Breast epithelium (tissue), 4 donors: ENCODE measurements at regions not wholly inside any gene's neighbourhood (a gene's known extent, or its start where the extent isn't known, plus 50 kb on each side); places are given as distances from the start of the nearest gene placed in this dataset.

Source experiments
- DNase-seq, 2 donors: peaks; one replicate each; pipeline ENCODE4 v3.0.0-alpha.2; 2019; ENCODE audit warnings: low spot score in 2 of 2
- H3K27ac ChIP-seq, 2 donors: fragments of 200-600 bp; sonication (generic) in 1 of 2; one replicate each; pipeline ENCODE4 v1.5.1; 2016 to 2019; ENCODE audit warnings: mild to moderate bottlenecking in 1 of 2
- H3K27me3 ChIP-seq, 2 donors: fragments of 200-600 bp; sonication (generic) in 1 of 2; one replicate each; pipeline versions ENCODE4 v1.5.1 to v1.6.0; 2017 to 2019; ENCODE audit warnings: control low read depth in 1 of 2, mild to moderate bottlenecking in 1 of 2
- H3K36me3 ChIP-seq: fragments of 200-600 bp; one replicate; pipeline ENCODE4 v1.5.1; 2019
- H3K4me1 ChIP-seq, 2 donors: fragments of 200-600 bp; sonication (generic); one replicate each; pipeline ENCODE4 v1.5.1; 2016 to 2019; ENCODE audit warnings: control low read depth in 1 of 2
- H3K4me3 ChIP-seq, 3 donors: fragments of 200-600 bp; sonication (generic); 1 replicate in 2 of 3; 2 replicates in 1 of 3; pipeline ENCODE4 v1.5.1; 2016 to 2019; ENCODE audit warnings: mild to moderate bottlenecking in 3 of 3, moderate library complexity in 2 of 3
- H3K9me3 ChIP-seq, 2 donors: fragments of 200-600 bp; sonication (generic) in 1 of 2; one replicate each; pipeline ENCODE4 v1.5.1; 2016 to 2019; ENCODE audit warnings: control low read depth in 1 of 2
- POLR2A ChIP-seq: fragments of 450-650 bp; IDR thresholded peaks from one replicate; pipeline ENCODE4 v1.6.1; 2016; ENCODE audit warnings: antibody characterized with exemption, mild to moderate bottlenecking, moderate library complexity
- POLR2AphosphoS5 ChIP-seq, 3 donors: sonication (generic); formaldehyde crosslinking; IDR thresholded peaks; one replicate each; pipeline ENCODE4 v1.6.1; 2017; ENCODE audit warnings: antibody characterized with exemption in 3 of 3
- intact Hi-C: fragments of 100-400 bp; cut with DNase I; formaldehyde crosslinking; loops from one replicate; pipeline ENCODE4 v1.15.1; 2023; ENCODE audit warnings: low total_unique reads
- TF ChIP-seq, protein P1 (sequence below), 3 donors: fragments of 450-650 bp; IDR thresholded peaks; one replicate each; pipeline ENCODE4 v1.5.1; 2016 to 2017; ENCODE audit warnings: antibody characterized with exemption in 3 of 3, mild to moderate bottlenecking in 3 of 3, moderate library complexity in 3 of 3

DNA sequence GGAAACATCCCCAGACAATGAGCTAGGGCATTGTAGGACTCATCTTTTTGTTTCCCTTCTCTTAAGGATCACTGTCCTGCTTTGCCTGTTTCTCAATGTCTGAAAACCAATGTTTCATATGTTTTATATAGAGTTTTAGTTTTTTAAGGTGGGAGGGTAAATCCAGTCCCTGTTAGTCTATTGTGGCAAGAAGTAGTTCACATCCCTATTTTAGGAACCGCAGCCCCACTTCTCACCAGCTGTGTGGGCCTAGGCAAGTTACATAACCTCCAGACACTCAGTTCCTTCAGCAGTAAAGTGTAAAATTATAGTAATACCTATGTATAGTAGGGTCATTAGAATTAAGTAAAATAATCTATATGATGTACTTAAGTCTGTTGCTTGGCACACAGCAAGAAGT, 105.8 kb upstream of the WLS start:
- intact Hi-C loops = no loop called here
- TF ChIP-seq POLR2AphosphoS5 (IDR thresholded peaks at IDR 0.05) (no peak), POLR2A (no peak)
- TF ChIP-seq, protein P1, sequence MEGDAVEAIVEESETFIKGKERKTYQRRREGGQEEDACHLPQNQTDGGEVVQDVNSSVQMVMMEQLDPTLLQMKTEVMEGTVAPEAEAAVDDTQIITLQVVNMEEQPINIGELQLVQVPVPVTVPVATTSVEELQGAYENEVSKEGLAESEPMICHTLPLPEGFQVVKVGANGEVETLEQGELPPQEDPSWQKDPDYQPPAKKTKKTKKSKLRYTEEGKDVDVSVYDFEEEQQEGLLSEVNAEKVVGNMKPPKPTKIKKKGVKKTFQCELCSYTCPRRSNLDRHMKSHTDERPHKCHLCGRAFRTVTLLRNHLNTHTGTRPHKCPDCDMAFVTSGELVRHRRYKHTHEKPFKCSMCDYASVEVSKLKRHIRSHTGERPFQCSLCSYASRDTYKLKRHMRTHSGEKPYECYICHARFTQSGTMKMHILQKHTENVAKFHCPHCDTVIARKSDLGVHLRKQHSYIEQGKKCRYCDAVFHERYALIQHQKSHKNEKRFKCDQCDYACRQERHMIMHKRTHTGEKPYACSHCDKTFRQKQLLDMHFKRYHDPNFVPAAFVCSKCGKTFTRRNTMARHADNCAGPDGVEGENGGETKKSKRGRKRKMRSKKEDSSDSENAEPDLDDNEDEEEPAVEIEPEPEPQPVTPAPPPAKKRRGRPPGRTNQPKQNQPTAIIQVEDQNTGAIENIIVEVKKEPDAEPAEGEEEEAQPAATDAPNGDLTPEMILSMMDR (IDR thresholded peaks at IDR 0.05) = no peak
- Histone ChIP-seq H3K9me3 (no peaks in the 10 kb centered on the region), H3K36me3 (no peaks in the 10 kb centered on the region), H3K27me3 (no peaks in the 10 kb centered on the region), H3K27ac (no peak overlapping the region), H3K4me3 (no peak overlapping the region), H3K4me1 (no peaks in the 10 kb centered on the region)
- DNase-seq = no peak

- no peak for DNase-seq
- Histone ChIP-seq H3K36me3 (no peaks in the 10 kb centered on the region), H3K9me3 (no peaks in the 10 kb centered on the region), H3K4me3 (no peak overlapping the region), H3K27me3 (no peaks in the 10 kb centered on the region), H3K4me1 (no peaks in the 10 kb centered on the region), H3K27ac (no peak overlapping the region)
- intact Hi-C loops = no loop called here
- TF ChIP-seq POLR2AphosphoS5 (IDR thresholded peaks at IDR 0.05) (no peak), POLR2A (no peak)
- TF ChIP-seq, protein P1 (IDR thresholded peaks at IDR 0.05) = no peak
Measured at GRCh38 chr1:68332041-68332440, 99.7 kb upstream of the WLS start.

DNA sequence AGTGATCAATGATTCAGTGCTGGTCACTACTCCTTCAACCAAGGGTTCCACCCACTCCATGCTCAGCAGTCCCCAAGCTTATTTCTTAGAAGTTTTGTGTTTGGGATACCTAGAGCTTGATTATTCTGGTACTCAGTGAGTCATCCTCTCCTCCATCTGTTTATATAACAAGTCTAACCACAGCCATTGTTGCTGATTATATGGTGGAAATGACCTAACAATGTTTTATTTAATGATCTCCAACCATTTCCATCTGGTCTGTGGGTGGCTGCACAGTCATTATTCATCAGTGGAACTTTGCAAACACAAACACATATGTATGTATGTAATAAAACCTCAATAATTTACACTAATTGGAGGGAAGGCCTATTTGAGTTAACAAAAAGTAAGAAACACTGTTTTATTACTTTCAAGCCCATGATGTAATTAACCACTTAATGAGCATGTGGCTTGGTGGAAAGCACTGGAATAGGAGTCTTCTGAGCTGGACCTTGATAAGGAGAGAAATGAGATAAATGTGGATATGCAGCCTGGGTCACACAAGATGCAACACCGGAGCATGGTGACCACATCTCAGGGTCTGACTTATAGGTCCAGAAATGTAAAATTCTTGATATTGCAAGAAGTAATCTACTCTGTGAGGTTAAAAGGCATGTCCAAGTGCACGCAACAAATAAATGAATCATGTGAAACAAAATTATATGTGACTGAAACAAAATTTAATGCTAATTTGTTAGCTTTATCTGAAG, 99.0 kb upstream of the WLS start:
- H3K4me3 ChIP-seq = no peak overlapping the region
- intact Hi-C loops = no loop called here

GRCh38 chr1:68330391-68330790, 98.1 kb upstream of the WLS start:
- Histone ChIP-seq H3K4me1 (no peaks in the 10 kb centered on the region), H3K27ac (no peak overlapping the region), H3K9me3 (no peaks in the 10 kb centered on the region), H3K4me3 (no peak overlapping the region), H3K27me3 (no peaks in the 10 kb centered on the region), H3K36me3 (no peaks in the 10 kb centered on the region)
- intact Hi-C loops = no loop called here
- TF ChIP-seq, protein P1 (IDR thresholded peaks at IDR 0.05) = no peak
- no peak for TF ChIP-seq POLR2A
- TF ChIP-seq POLR2AphosphoS5 (IDR thresholded peaks at IDR 0.05) = no peak
- DNase-seq = no peak

More for the DNA sequence above, 99.0 kb upstream of the WLS start:
- H3K9me3 ChIP-seq = no peaks in the 10 kb centered on the region
- H3K36me3 ChIP-seq = no peaks in the 10 kb centered on the region
- DNase-seq = no peak
- H3K4me1 ChIP-seq = no peaks in the 10 kb centered on the region
- TF ChIP-seq POLR2AphosphoS5 (IDR thresholded peaks at IDR 0.05) = no peak
- no peak overlapping the region for H3K27ac ChIP-seq
- no peaks in the 10 kb centered on the region for H3K27me3 ChIP-seq

DNA sequence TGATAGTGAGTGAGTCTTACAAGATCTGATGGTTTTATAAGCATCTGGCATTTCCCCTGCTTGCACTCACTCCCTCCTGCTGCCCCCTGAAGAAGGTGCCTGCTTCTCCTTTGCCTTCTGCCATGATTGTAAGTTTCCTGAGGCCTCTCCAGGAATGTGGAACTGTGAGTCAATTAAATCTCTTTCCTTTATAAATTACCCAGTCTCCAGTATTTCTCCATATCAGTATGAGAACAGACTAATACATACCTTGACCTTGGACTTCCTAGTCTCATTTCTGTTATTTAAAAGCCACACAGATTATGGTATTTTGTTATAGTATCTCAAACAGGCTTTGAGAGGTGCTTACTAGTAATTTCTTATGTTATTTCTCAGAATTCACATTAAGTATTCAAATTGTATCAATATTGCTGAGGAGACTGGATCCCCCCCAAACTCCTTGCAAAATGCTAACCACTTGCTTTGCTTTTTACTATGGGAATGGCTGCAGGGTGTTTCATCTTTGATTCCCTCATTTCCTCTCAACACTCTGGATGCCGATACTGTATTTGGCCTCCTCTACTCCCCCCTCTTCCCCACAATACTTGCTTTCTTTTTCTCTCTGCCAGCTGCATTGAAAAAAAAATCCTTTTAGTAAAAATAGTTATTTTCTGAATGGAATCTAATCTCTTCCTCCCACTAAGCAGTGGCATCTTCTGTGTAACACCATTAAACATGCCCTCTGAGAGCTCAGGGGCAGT, 96.9 kb upstream of the WLS start:
- no peak overlapping the region for H3K27ac ChIP-seq
- intact Hi-C loops = no loop called here

More for the DNA sequence above, 96.9 kb upstream of the WLS start:
- no peak for DNase-seq
- Histone ChIP-seq H3K9me3 (no peaks in the 10 kb centered on the region), H3K36me3 (no peaks in the 10 kb centered on the region), H3K4me1 (no peaks in the 10 kb centered on the region), H3K27me3 (no peaks in the 10 kb centered on the region), H3K4me3 (no peak overlapping the region)
- TF ChIP-seq, protein P1 (IDR thresholded peaks at IDR 0.05) = no peak
- no peak for TF ChIP-seq POLR2AphosphoS5 (IDR thresholded peaks at IDR 0.05)
- no peak for TF ChIP-seq POLR2A
